Panc1 (cell line): ENCODE measurements at regions not wholly inside any gene's neighbourhood (a gene's known extent, or its start where the extent isn't known, plus 50 kb on each side); places are given as distances from the start of the nearest gene placed in this dataset.

Source experiments
- ATAC-seq: fragments of 200-7000 bp; cut with Tn5 transposase; 2 replicates; pipeline ENCODE4 v1.9.1; 2020; ENCODE audit warnings: mild to moderate bottlenecking, moderate library complexity
- BruUV-seq: library from RNA; stranded (reverse); fragments of 400-500 nt; replicated peaks from 2 replicates; lab custom pipeline; 2021; lab: Mats Ljungman, UMichigan
- CTCF ChIA-PET: fragments of 300-600 bp; sonication (Branson Sonifier 250); formaldehyde crosslinking; loops from one replicate; lab custom pipeline; 2022; ENCODE audit warnings: antibody characterized with exemption; lab: Charles Lee
- POLR2A ChIA-PET: fragments of 300-600 bp; sonication (Branson Sonifier 250); formaldehyde crosslinking; loops from one replicate; lab custom pipeline; 2022; ENCODE audit warnings: antibody characterized with exemption; lab: Charles Lee
- DNase-seq: peaks from one replicate; pipeline ENCODE4 v3.0.0-alpha.2; 2010; ENCODE audit warnings: low read depth, low spot score
- H3K27ac ChIP-seq: 2 replicates; pipeline ENCODE4 v1.5.1; 2011; ENCODE audit warnings: mild to moderate bottlenecking, low read length, inconsistent platforms
- H3K27me3 ChIP-seq: fragments of 200-500 bp; sonication (Bioruptor generic); 2 replicates; pipeline ENCODE4 v1.6.0; 2014; ENCODE audit warnings: low read length, inconsistent platforms; ENCODE audit not compliant: control insufficient read depth, insufficient read depth
- H3K36me3 ChIP-seq: fragments of 200-500 bp; sonication (Bioruptor generic); 2 replicates; pipeline ENCODE4 v1.5.1; 2014; ENCODE audit warnings: inconsistent platforms, mild to moderate bottlenecking, low read length, moderate library complexity; ENCODE audit not compliant: control insufficient read depth, insufficient read depth
- H3K4me1 ChIP-seq: 2 replicates; pipeline ENCODE4 v1.5.1; 2011; ENCODE audit warnings: inconsistent platforms, mild to moderate bottlenecking, low read length, moderate library complexity; ENCODE audit not compliant: control insufficient read depth, insufficient read depth
- H3K4me3 ChIP-seq, 2 experiments: 2 replicates each; pipeline ENCODE4 v1.5.1; 2011 to 2012; ENCODE audit warnings: low read depth in 2 of 2, low read length in 2 of 2, mild to moderate bottlenecking in 2 of 2, inconsistent platforms in 1 of 2, moderate library complexity in 1 of 2
- H3K9me3 ChIP-seq: fragments of 200-500 bp; sonication (Bioruptor generic); 2 replicates; pipeline ENCODE4 v1.5.1; 2014; ENCODE audit warnings: low read depth, mild to moderate bottlenecking, inconsistent platforms, low read length, moderate library complexity; ENCODE audit not compliant: control insufficient read depth, insufficient read depth
- POLR2AphosphoS5 ChIP-seq: IDR thresholded peaks from 2 replicates; pipeline ENCODE4 v1.6.1; 2012; ENCODE audit warnings: mild to moderate bottlenecking, low read depth, low read length, moderate library complexity
- REST ChIP-seq, 2 experiments: IDR thresholded peaks; 2 replicates each; pipeline ENCODE4 v1.6.1; 2011 to 2012; ENCODE audit warnings: low read depth in 2 of 2, control low read depth in 1 of 2, low read length in 1 of 2, mild to moderate bottlenecking in 1 of 2, moderate library complexity in 1 of 2; ENCODE audit not compliant: insufficient read depth in 1 of 2
- SIN3A ChIP-seq: IDR thresholded peaks from 2 replicates; pipeline ENCODE4 v1.6.1; 2012; ENCODE audit warnings: low read depth, mild to moderate bottlenecking, low read length, moderate library complexity, borderline replicate concordance; ENCODE audit not compliant: insufficient read depth
- TCF7L2 ChIP-seq: IDR thresholded peaks from 2 replicates; pipeline ENCODE4 v1.6.1; 2011; ENCODE audit warnings: mild to moderate bottlenecking, low read depth, low read length, inconsistent platforms
- in situ Hi-C: cut with HindIII; loops from 2 replicates; pipeline ENCODE4 v1.10.0; 2016; ENCODE audit warnings: low sequenced_read_pairs, low pct_unique_long_range_greater_than_20kb
- intact Hi-C: fragments of 100-400 bp; cut with micrococcal nuclease; formaldehyde crosslinking; loops from one replicate; pipeline ENCODE4 v1.10.0; 2022; ENCODE audit not compliant: unreplicated experiment
- TF ChIP-seq, protein P1 (sequence below): fragments of 450-650 bp; IDR thresholded peaks from 2 replicates; pipeline ENCODE4 v1.5.1; 2017; ENCODE audit warnings: mild to moderate bottlenecking

DNA sequence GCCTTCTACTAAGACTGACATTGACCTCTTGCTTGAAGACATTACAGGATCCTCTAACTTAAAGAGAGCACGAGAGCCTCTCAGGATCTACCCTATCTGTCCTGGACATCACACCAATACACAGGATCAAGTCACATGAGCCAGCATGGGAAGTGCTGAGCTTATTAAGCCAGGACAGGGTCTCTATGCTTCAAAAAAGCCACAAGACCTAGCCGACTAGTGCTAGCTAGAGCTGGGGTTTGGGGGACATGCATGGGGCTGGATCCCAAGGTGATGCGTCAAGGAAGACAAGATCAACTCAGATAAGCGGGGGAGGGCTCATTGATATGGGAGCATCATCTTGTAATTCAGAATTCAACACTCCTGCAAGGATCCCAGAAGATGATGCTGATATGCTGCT lies 167.2 kb upstream of the TAB2 start:
- intact Hi-C loops (no loop called here), in situ Hi-C loops (no loop called here)
- H3K27me3 ChIP-seq, result no peaks in the 10 kb centered on the region; the same call in 1 of the 2 replicates
- ATAC-seq (no peak), DNase-seq (no peak)
- ChIA-PET CTCF (interaction anchor here (0.7 kb wide), 1 partner anchor 18 kb away, joined by 3 read pairs; no protein-coding TSS in a partner anchor), POLR2A (no interaction called here)
- H3K4me3 ChIP-seq, result no peak overlapping the region
- TF ChIP-seq, protein P1, sequence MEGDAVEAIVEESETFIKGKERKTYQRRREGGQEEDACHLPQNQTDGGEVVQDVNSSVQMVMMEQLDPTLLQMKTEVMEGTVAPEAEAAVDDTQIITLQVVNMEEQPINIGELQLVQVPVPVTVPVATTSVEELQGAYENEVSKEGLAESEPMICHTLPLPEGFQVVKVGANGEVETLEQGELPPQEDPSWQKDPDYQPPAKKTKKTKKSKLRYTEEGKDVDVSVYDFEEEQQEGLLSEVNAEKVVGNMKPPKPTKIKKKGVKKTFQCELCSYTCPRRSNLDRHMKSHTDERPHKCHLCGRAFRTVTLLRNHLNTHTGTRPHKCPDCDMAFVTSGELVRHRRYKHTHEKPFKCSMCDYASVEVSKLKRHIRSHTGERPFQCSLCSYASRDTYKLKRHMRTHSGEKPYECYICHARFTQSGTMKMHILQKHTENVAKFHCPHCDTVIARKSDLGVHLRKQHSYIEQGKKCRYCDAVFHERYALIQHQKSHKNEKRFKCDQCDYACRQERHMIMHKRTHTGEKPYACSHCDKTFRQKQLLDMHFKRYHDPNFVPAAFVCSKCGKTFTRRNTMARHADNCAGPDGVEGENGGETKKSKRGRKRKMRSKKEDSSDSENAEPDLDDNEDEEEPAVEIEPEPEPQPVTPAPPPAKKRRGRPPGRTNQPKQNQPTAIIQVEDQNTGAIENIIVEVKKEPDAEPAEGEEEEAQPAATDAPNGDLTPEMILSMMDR, result no peak
- no peak for TF ChIP-seq POLR2AphosphoS5
- TF ChIP-seq SIN3A, result no peak
- TF ChIP-seq TCF7L2, result no peak
- no peak for TF ChIP-seq REST (IDR thresholded peaks at IDR 0.05; ENCODE audit: insufficient read depth in 1 of 2, low read depth in 2 of 2, low read length in 1 of 2)
- no peaks in the 10 kb centered on the region for H3K4me1 ChIP-seq
- no peaks in the 10 kb centered on the region for H3K36me3 ChIP-seq
- no TSS peak for BruUV-seq
- H3K9me3 ChIP-seq, result no peaks in the 10 kb centered on the region
- no peak overlapping the region for H3K27ac ChIP-seq

GRCh38 chr6:149150801-149151398 lies 166.6 kb upstream of the TAB2 start:
- ATAC-seq, result no peak
- ChIA-PET CTCF (no interaction called here), POLR2A (no interaction called here)
- H3K9me3 ChIP-seq, result no peaks in the 10 kb centered on the region
- H3K36me3 ChIP-seq, result no peaks in the 10 kb centered on the region
- no peak for DNase-seq
- no peaks in the 10 kb centered on the region for H3K4me1 ChIP-seq
- BruUV-seq, result no TSS peak
- no peak overlapping the region for H3K4me3 ChIP-seq
- H3K27ac ChIP-seq, result no peak overlapping the region
- no peaks in the 10 kb centered on the region; the same call in 1 of the 2 replicates for H3K27me3 ChIP-seq
- TF ChIP-seq TCF7L2 (no peak), SIN3A (no peak), REST (IDR thresholded peaks at IDR 0.05; ENCODE audit: insufficient read depth in 1 of 2, low read depth in 2 of 2, low read length in 1 of 2) (no peak), POLR2AphosphoS5 (no peak)
- TF ChIP-seq, protein P1, result no peak
- in situ Hi-C loops (no loop called here), intact Hi-C loops (no loop called here)
